HG03520 (cell line): ENCODE measurements at regions not wholly inside any gene's neighbourhood (a gene's known extent, or its start where the extent isn't known, plus 50 kb on each side); places are given as distances from the start of the nearest gene placed in this dataset.
"Not testable (repeated sequence)": the region's sequence is repeated elsewhere in the genome, so short reads cannot be mapped to it uniquely, and the experiment has no call there.

ENCODE experiments used
- ATAC-seq: cut with Tn5 transposase; IDR thresholded peaks from one replicate; pipeline ENCODE4 v1.9.1; 2021; ENCODE audit warnings: mild to moderate bottlenecking, moderate library complexity; ENCODE audit not compliant: unreplicated experiment

DNA sequence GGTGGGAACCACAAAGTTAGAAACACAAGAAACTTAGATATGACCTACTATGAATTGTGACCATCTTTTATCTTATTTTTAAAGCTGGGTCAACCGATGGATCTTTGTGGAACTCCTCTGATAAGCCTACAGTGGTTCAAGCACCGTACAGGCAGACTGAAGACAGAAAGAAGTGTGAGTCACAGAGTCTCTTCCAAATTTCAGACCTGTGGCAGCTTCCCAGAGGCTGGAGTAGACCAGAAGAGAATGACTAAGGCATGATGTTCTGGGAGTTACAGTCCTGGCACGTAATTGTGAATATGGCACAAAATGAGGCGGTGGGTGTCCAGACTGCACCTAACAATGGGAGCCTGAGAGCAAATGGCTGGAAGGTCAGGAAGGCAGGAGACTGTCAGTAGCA lies 70.0 kb downstream of the LMO4 start:
- no peak for ATAC-seq

DNA sequence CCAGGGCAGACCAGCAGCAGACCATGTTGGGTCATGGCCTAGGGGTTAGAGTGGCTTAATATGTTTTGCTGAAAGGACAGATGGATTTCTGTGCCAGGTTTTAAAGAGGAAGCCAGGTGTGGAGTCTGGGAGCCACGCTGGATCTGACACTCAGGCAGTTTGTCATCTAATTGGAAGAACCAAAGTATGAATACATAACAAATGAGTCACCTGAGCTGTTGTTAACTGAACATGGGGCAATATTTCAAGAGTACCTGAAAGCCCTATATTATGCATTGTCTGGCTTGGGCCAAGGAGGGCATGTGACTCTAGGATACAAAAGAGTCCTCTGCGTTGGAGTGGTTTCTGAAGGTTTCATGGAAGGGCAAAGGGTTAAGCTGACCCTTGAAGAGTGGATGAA lies 70.6 kb downstream of the LMO4 start:
- ATAC-seq = no peak

DNA sequence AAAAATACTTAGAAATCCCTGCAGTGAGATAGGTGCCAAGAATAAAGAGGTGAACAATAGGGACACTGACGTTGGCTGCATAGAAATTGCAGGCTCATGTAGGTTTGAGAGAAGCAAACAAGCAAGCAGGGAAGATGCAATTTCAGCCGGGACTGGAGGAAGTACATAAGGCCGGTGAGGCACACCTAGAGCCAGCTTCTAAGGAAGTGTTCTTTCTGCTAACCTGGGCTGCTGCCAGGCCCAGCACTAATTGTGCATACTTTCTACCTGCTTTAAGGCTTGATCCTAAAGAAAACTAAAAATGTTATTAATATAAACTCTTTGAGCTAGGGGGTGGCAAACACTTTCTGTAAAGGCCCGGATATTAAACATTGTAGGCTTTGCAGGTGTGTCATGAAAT lies 71.0 kb downstream of the LMO4 start:
- ATAC-seq = no peak

DNA sequence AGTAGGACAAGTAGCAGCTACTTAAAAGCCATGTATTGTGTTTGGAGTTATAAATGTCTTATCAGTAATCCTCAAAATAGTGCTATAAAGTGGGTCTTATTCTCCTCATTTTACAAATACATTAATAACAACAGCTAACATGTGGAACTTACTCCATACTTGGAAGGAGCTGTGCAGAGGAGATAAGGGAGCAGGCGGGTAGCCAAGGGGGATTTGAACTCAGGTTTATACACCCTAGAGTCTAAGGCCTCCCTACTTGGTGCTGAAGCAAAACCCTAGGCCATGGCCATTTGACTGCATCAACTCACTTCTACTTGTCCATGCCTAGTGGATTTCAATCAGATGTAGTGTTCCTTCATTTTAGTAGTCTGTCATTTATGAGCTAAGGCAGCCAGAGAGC lies 72.1 kb downstream of the LMO4 start:
- ATAC-seq = no peak

DNA sequence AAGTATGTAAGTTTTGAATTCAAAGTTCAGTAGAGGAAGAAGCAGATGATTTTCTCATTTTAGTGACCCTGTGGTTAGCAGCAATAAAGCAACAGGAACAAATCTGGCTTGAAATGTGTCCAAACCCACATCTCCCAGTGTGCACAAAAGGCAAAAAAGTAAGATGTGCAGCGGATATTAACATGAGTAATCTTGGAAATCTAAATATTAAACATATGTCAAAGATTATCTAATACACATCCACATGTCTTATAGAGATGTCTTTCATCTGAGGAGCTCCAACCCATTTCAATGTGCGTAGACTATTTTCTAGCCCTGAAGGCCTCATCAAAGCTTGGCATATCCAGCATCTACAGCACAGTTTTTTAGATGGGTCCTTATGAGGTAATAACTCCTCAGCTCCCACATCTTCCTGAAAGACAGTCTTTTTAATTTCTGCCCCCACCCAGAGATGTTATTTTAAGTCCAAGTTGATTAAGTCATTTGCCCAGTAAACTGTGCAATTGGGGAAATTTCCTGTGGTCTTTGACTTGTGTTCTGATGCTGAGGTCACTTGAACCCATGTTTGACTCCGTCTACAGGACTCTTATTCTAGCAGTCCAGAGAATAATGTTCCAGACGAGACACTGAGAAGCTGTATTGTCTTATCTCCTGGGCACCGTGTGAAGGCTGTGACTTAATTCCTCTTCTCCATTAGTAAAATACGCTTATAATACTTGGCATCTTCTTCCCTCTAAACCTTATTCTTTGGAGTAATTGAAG lies 73.7 kb downstream of the LMO4 start:
- ATAC-seq = no peak

DNA sequence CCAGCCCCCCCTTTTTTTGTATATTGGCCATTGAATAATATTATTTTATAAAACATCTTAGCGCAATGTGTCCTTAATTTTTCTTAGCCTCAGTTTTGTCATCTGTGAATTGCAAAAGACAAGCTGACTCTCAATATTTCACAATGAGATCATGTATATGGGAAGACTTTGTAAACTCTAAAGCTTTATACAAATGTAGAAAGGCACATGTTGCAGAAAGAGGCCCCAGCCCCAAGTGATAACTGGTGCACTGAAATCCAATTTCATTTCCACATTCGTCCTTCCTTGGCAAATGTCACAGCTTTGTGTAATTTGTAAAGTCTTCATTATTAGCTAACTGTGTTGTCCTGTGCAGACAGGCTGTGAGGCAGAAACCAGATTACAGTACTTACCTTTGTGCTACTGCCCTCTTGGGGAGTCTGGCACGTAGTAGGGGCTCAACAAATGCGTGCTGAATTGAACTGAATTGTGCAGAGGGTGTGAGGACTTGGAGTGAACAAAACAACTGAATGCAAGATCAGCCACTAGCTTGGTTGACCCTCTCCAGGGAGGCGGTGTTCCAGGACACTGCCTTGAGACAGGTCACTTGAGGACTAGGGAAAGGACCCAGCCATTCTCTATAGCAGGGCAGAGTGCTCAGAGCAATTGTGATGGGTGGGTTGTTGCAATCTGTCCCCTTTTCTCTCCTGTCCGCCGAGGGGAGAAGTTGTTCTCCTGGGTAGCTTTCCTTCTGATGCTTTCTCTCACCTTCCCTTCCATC lies 74.6 kb downstream of the LMO4 start:
- ATAC-seq = no peak

DNA sequence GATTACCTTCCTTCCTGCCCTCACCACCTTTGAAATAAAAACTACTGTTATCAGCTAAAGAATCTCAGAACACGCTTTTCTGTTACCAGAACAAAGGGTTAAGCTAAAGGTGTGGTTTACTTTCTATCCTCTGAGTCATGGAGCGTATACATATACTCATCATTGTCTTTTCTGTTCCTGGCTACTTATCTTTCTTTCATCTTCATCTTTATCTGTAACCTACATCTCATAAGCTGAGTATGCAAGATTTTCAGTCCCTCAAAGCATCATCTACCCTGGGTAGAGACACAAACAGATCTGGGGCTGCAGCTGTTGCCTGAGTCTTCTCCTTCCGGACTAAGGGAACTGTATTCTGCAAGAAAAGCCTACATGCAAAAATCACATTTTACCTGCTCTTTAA lies 75.6 kb downstream of the LMO4 start:
- no peak for ATAC-seq

DNA sequence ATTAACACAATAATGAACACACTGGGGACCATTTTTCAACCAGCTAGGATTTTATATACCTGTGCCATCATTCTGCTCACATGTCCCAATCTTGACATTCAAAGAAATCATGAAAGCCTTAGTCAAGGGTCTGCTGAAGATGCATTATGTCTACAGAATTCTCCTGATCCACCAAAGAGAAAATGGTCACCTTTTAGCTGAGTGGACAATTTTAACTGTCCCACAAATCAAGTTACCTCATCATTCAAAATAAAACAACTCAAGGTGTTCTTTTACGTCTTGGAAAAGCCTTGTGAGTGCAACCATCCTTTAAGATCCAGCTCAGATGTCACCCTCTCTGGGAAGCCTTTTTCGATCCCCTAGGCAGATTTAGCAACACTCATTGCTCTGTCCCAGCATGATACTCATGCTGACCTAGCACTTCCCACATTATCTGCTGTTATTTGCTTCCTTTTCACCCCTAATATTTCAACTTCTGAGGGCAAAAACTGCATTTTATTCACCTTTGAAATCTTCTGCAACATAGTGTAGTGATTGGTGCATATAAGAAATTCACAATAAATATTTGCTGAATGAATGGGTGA lies 80.1 kb downstream of the LMO4 start:
- ATAC-seq = no peak

DNA sequence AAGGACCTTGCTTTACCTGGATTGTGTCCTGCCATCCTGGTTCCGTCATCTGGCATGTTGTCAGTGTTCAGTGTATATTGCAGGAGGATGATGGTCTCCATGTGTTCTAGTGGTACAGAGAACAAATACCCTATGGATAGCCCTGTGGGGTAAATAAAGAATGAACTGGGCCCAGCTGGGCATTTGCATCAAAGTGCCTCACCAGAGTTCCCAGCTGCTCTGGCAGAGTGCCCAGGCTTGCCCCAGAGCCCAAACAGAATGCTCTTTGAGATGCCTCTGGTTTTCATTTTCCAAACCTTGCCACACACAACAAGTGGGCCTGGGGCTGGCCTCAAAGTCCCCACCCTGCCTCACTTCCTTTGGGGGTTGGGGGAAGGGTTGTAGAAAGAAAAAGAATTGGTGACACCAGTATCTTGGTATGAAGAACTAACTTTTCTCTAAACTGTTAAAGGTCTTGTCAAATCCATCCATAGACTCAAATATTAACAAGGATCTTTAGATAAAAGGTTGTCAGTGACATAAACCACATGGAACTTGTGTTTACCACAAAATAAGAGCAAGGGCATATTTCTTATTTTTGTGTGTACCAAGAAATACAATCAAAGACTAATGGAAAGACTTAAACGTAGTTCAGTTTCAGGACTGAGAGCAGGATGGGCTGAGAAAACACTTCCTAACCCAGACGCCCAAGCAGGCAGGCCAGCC lies 82.2 kb downstream of the LMO4 start:
- no peak for ATAC-seq

DNA sequence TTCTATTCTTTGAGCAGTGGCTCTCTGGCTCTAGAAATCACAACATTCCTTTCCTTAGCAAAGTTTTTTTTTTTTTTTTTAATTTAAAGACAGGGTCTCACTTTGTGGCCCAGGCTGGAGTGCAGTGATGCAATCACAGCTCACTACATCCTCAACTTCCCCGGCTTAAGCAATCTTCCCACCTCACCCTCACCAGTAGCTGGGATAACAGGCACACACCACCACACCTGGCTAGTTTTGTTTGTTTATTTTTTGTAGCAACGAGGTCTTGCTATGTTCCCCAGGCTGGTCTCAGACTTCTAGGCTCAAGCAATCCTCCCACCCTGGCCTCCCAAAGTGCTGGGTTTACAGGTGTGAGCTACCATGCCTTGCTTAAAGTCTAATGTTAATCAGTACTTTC lies 85.2 kb downstream of the LMO4 start:
- not testable (repeated sequence) for ATAC-seq

DNA sequence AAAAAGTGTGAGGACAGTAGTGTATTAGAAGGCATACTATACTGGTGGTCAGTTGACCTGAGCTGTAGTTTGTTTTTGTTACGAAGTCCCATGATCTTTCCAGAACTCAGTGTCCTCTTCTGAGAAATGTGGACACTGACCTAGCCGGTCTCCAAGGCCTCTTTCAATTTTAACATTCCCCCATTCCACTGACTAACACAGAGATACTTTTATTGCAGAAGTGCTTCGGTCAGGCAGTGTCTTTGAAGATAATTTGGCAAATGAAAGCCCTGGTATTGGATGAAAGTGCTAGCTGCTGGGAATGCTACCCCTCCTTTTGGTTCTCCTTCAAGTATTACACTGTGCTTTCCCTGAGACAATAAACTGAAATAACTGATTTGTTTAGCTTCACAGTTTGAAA lies 89.4 kb downstream of the LMO4 start:
- no peak for ATAC-seq

DNA sequence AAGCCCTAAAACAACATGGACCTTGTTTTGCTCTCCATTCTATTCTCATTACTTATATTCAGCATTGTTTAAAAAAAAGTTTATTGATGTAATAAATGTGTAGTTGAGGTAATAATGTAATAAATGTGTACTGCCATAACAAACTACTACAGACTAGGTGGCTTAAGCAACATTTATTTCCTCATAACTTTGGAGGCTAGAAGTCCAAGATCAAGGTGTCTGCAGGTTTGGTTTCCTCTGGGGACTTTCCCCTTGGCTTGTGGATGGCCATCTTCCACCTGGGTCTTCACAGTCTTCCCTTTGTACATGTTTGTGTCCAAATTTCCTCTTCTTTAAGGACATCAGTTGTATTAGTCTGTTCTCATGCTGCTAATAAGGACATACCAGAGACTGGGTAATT lies 93.1 kb downstream of the LMO4 start:
- no peak for ATAC-seq

DNA sequence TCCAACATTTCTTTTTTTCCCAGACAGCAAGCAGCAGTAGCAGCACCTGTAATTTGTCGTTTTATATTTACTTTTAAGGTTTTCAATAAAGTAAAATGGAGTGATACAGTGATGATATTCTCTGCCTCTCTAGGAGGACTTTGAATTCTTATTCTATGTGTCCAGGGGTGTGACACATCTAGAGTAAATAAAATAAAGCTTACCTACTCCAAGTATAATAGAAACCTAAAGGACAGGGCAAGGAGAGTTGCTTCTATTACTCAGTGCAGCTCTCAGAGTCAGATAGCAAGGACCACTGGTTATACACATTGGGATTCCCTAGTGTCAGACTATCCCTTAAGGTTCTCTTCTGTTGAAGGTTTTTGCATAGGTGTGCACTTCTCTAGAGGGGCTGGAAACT lies 95.9 kb downstream of the LMO4 start:
- no peak for ATAC-seq

DNA sequence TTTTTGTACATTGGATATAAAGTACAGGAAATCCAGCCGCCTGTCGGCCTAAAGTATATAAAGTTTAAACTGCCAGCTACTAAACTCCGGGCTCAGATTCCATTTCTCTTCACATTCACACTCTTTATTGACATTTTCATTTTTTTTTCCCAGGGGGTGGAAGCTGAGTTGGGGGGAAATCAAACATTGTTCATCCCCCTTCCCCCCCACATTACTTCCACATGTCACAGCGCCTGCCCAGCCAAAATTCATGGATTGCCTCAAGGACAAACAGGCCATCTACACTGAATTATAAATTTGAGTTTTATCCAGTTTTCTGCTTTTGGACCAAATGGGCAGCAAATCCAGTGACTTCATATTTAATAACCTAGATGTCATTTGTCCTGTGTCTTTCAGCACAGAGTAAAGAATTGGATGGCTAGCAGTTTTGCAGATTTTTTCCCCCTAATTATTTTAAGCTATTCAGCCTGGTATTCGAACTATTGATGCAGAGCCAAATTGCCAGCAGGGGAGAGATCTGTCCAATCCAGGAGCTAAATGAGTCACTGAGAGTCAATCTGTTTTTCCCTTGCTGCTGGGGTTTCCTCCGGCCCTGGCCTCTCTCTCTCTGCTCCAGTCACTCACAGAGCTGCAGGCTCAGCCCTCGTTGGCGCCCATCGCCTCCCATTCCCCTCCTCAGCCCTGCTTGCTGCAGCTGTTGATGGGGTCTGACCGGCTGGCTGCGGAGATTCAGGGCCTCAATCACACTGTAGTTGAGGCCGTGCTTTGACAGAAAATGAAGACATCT lies 98.0 kb downstream of the LMO4 start:
- no peak for ATAC-seq

DNA sequence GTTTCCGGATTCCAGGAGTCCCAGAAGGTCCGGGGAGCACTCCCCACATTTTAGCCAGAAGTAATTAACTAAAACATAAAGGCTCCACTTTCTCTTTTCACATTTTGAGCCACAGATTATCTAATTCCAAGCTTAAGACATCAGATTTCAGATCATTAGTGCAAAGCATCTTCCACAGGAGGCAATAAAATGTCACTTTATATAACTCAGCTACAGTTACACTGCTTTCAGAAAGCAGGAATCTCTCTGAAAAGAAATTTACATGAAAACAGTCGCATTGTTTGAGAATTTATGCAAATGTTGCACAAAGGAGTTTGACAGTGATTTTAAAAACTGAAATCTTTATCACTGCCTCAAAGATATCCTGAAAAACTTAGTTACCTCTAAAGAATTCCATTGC lies 99.7 kb downstream of the LMO4 start:
- ATAC-seq = no peak

DNA sequence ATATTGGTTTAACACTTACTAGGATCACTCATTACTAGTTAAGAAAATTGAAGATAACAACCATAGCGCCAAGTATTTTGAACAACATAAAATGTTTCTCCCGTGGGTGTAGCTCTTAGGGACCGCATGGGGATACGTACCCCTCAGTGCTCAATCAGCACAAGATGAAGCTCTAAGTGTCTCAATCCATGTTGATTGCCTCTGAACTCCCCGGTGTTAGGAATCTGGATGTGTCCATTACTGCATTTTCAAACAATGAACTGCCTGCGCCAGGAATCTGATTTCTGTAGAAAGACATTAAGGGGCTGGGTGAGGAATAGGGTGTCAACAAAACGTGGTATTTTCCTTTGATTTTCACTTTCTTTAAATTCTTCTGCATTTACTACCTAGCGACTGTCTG lies 100.2 kb downstream of the LMO4 start:
- no peak for ATAC-seq

DNA sequence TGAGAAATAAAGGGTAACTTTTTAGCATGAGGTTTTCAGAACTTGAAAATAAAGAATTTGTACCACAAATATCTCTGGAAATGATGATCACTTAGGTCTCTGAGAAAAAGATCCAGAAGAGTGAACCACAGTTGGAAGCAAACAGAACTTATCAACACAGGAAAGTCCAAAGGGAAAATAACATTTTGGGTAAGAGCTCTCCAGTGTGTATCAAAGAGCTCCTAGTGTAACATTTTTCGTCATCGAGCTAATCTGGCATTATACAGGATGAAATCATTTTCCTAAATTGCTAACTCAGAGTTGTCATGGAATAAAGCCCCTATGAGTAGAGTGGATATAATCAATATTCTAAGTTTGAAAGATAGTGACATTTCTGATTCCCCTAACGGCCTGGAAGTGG lies 104.0 kb downstream of the LMO4 start:
- no peak for ATAC-seq

DNA sequence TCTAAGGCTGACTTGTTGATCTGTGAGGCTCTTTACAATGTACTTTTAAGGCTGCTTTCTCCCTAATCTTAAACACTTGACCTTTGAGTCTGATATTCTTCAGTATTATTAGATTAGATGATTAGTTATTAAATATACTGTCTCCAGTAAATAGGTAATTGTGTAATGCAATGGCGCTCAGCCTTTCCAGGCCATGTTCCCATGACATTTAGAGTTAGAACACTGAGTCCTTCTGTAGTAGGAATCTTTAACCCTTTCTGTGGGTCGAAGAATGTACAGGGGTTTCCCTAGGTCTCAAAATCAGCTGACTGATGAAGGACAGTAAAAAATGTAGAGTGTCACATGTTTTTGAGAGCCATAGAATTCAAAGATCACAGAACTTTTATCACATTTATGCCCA lies 104.4 kb downstream of the LMO4 start:
- ATAC-seq = not testable (repeated sequence)

DNA sequence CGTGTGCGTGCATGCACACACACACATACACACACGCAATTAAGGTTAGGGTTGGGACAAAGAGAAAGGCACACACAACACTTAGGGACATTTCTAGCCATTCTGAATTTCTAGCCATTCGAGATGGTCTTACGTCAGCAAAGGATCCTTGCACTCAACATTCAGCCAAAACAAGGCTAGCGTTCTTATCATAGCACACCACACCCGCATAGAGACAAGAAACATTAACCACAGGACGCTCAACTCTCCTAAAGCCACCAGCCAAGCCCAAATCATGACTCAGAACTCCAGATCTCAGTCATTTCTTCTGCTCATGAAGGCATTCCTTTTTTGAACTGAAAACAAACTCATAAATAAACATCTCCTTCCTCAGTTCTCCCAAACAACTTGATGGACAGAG lies 106.8 kb downstream of the LMO4 start:
- ATAC-seq = peak; percentile 78

DNA sequence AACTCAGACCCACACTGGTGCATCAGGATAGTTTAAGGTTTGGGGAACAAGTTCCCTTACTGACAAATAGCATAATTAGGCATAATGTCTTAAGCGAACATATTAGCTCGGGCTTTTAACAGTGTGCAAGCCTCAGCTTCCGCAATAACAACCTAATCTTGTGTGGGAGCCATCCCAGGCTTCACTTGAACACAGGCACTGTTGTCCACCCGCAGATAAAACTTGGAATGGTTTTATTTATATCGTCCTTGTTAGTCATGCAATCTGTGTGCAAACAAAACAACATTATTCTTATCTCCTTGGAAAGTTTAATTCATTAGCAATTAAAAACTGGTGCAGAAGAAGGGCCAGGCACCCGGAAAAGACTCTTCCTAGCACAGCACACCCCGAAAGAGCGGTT lies 107.4 kb downstream of the LMO4 start:
- ATAC-seq = not testable (repeated sequence)

DNA sequence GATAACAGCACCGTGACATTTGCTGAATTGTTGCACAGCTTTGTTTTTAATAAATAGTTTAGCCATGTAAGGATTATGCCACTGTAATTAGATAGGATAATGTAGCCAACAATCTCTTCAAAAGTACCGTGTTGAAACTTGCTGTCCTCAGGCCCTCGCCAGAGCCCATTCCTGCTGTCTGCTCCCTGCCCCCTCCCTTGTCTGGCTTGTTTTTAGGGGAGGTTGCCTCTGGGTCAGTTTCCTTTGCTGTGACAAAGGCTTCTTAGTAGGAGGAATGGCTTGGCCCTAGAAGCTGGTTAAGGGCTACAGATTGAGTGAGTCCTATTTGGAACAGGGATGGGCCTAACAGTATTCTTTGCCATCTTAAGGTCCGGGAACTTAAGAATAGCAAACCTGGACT lies 107.9 kb downstream of the LMO4 start:
- ATAC-seq = no peak
